Ovary (tissue), 7 donors: ENCODE measurements at regions not wholly inside any gene's neighbourhood (a gene's known extent, or its start where the extent isn't known, plus 50 kb on each side); places are given as distances from the start of the nearest gene placed in this dataset.

Experiments used
- DNase-seq, 5 donors: peaks; one replicate each; pipeline ENCODE4 v3.0.0-alpha.2; 2019 to 2020
- H3K27ac ChIP-seq, 2 donors: fragments of 200-600 bp; one replicate each; pipeline versions ENCODE4 v1.5.1 to v1.8.0; 2019 to 2022
- H3K27me3 ChIP-seq: fragments of 200-600 bp; one replicate; pipeline ENCODE4 v1.8.0; 2022
- H3K36me3 ChIP-seq: fragments of 200-600 bp; sonication (generic); one replicate; pipeline ENCODE4 v1.5.1; 2019
- H3K4me1 ChIP-seq: one replicate; pipeline ENCODE4 v1.8.1; 2013; ENCODE audit warnings: mild to moderate bottlenecking, moderate library complexity; ENCODE audit not compliant: insufficient read depth
- H3K4me3 ChIP-seq: fragments of 200-600 bp; sonication (generic); one replicate; pipeline ENCODE4 v1.5.1; 2017
- H3K9me3 ChIP-seq, 2 donors: fragments of 200-600 bp in 1 of 2; sonication (generic) in 1 of 2; one replicate each; pipeline versions ENCODE4 v1.5.1 to v1.8.1; 2013 to 2019; ENCODE audit warnings: mild to moderate bottlenecking in 1 of 2, moderate library complexity in 1 of 2
- CTCF ChIP-seq, 3 donors: fragments of 450-650 bp in 2 of 3; fragments of 200-600 bp in 1 of 3; IDR thresholded peaks; one replicate each; pipeline versions ENCODE4 v1.5.1 to v1.8.0; 2016 to 2022; ENCODE audit warnings: antibody characterized with exemption in 3 of 3, mild to moderate bottlenecking in 1 of 3
- EP300 ChIP-seq: sonication (generic); formaldehyde crosslinking; IDR thresholded peaks from one replicate; pipeline ENCODE4 v1.6.1; 2017; ENCODE audit warnings: antibody characterized with exemption
- POLR2A ChIP-seq: fragments of 450-650 bp; IDR thresholded peaks from one replicate; pipeline ENCODE4 v1.6.1; 2017; ENCODE audit warnings: antibody characterized with exemption, mild to moderate bottlenecking, moderate library complexity
- WGBS, 3 donors: extraction: QIAGEN DNeasy Blood & Tissue Kit in 1 of 3; methylation state at CpG; one replicate each; pipeline versions ENCODE4 v1.1.5 to v1.1.7; 2013 to 2017; 5-methylcytosine and 5-hydroxymethylcytosine counted together
- intact Hi-C, 4 donors: fragments of 100-400 bp; cut with DNase I; formaldehyde crosslinking; loops; one replicate each; pipeline versions ENCODE4 v1.11.0 to v1.15.1; 2022 to 2023
- donor health status: DM: no; HTN: no; CAD: no; lungs with moderate emphysema.
- donor health status: DM: no; HTN: no; CAD: no.
- donor health status: Bipolar disorder and iron deficiency.
- donor health status: DM: no; HTN: no; CAD: no.
- donor health status: DM: yes; HTN: yes; CAD: no.

- Histone ChIP-seq H3K9me3 (no peaks in the 10 kb centered on the region), H3K4me3 (no peak overlapping the region), H3K27me3 (no peaks in the 10 kb centered on the region), H3K27ac (no peak overlapping the region), H3K4me1 (no peaks in the 10 kb centered on the region), H3K36me3 (no peaks in the 10 kb centered on the region)
- intact Hi-C loops: no loop called here
- WGBS, 3 donors: 67 to 77% (median 74%) methylated on average over 7 of the region's 7 CpGs
- DNase-seq: no peak
- TF ChIP-seq CTCF (IDR thresholded peaks at IDR 0.05): no peak
- no peak for TF ChIP-seq POLR2A
- TF ChIP-seq EP300: no peak
Measured at GRCh38 chr11:42840176-42840829, 471.5 kb upstream of the API5 start.

GRCh38 chr11:42840860-42841259 lies 470.9 kb upstream of the API5 start:
- whole genome bisulfite sequencing, 3 donors: 60 to 74% (median 66%) methylated on average over 2 of the region's 2 CpGs

GRCh38 chr11:42841556-42841955 lies 470.2 kb upstream of the API5 start:
- Histone ChIP-seq H3K4me3 (no peak overlapping the region), H3K27me3 (no peaks in the 10 kb centered on the region), H3K4me1 (no peaks in the 10 kb centered on the region), H3K27ac (no peak overlapping the region), H3K9me3 (no peaks in the 10 kb centered on the region), H3K36me3 (no peaks in the 10 kb centered on the region)
- DNase-seq: no peak
- intact Hi-C loops: no loop called here
- no peak for TF ChIP-seq EP300
- no peak for TF ChIP-seq POLR2A
- no peak for TF ChIP-seq CTCF (IDR thresholded peaks at IDR 0.05)
- WGBS, 3 donors: 9 to 16% (median 10%) methylated on average over 5 of the region's 5 CpGs

More at GRCh38 chr11:42840860-42841259, 470.9 kb upstream of the API5 start:
- no peaks in the 10 kb centered on the region for H3K36me3 ChIP-seq
- no peak overlapping the region for H3K4me3 ChIP-seq
- no peak for DNase-seq
- TF ChIP-seq POLR2A: no peak
- no peak for TF ChIP-seq EP300
- no peak for TF ChIP-seq CTCF (IDR thresholded peaks at IDR 0.05)
- intact Hi-C loops: no loop called here
- H3K27ac ChIP-seq: no peak overlapping the region
- H3K27me3 ChIP-seq: no peaks in the 10 kb centered on the region
- H3K4me1 ChIP-seq: no peaks in the 10 kb centered on the region
- H3K9me3 ChIP-seq: no peaks in the 10 kb centered on the region

GRCh38 chr11:42849362-42849761 lies 462.4 kb upstream of the API5 start:
- no peak overlapping the region for H3K27ac ChIP-seq
- intact Hi-C loops: no loop called here
- no peaks in the 10 kb centered on the region for H3K9me3 ChIP-seq
- H3K27me3 ChIP-seq: no peaks in the 10 kb centered on the region
- no peak for DNase-seq
- TF ChIP-seq CTCF (IDR thresholded peaks at IDR 0.05) (no peak), POLR2A (no peak), EP300 (no peak)
- no peaks in the 10 kb centered on the region for H3K36me3 ChIP-seq
- WGBS, 3 donors: 34 to 59% (median 40%) methylated on average over 2 of the region's 2 CpGs
- H3K4me3 ChIP-seq: no peak overlapping the region
- H3K4me1 ChIP-seq: no peaks in the 10 kb centered on the region
